ENCODE measurements at regions not wholly inside any gene's neighbourhood (a gene's known extent, or its start where the extent isn't known, plus 50 kb on each side); places are given as distances from the start of the nearest gene placed in this dataset.

- TF ChIP-seq, protein P1, sequence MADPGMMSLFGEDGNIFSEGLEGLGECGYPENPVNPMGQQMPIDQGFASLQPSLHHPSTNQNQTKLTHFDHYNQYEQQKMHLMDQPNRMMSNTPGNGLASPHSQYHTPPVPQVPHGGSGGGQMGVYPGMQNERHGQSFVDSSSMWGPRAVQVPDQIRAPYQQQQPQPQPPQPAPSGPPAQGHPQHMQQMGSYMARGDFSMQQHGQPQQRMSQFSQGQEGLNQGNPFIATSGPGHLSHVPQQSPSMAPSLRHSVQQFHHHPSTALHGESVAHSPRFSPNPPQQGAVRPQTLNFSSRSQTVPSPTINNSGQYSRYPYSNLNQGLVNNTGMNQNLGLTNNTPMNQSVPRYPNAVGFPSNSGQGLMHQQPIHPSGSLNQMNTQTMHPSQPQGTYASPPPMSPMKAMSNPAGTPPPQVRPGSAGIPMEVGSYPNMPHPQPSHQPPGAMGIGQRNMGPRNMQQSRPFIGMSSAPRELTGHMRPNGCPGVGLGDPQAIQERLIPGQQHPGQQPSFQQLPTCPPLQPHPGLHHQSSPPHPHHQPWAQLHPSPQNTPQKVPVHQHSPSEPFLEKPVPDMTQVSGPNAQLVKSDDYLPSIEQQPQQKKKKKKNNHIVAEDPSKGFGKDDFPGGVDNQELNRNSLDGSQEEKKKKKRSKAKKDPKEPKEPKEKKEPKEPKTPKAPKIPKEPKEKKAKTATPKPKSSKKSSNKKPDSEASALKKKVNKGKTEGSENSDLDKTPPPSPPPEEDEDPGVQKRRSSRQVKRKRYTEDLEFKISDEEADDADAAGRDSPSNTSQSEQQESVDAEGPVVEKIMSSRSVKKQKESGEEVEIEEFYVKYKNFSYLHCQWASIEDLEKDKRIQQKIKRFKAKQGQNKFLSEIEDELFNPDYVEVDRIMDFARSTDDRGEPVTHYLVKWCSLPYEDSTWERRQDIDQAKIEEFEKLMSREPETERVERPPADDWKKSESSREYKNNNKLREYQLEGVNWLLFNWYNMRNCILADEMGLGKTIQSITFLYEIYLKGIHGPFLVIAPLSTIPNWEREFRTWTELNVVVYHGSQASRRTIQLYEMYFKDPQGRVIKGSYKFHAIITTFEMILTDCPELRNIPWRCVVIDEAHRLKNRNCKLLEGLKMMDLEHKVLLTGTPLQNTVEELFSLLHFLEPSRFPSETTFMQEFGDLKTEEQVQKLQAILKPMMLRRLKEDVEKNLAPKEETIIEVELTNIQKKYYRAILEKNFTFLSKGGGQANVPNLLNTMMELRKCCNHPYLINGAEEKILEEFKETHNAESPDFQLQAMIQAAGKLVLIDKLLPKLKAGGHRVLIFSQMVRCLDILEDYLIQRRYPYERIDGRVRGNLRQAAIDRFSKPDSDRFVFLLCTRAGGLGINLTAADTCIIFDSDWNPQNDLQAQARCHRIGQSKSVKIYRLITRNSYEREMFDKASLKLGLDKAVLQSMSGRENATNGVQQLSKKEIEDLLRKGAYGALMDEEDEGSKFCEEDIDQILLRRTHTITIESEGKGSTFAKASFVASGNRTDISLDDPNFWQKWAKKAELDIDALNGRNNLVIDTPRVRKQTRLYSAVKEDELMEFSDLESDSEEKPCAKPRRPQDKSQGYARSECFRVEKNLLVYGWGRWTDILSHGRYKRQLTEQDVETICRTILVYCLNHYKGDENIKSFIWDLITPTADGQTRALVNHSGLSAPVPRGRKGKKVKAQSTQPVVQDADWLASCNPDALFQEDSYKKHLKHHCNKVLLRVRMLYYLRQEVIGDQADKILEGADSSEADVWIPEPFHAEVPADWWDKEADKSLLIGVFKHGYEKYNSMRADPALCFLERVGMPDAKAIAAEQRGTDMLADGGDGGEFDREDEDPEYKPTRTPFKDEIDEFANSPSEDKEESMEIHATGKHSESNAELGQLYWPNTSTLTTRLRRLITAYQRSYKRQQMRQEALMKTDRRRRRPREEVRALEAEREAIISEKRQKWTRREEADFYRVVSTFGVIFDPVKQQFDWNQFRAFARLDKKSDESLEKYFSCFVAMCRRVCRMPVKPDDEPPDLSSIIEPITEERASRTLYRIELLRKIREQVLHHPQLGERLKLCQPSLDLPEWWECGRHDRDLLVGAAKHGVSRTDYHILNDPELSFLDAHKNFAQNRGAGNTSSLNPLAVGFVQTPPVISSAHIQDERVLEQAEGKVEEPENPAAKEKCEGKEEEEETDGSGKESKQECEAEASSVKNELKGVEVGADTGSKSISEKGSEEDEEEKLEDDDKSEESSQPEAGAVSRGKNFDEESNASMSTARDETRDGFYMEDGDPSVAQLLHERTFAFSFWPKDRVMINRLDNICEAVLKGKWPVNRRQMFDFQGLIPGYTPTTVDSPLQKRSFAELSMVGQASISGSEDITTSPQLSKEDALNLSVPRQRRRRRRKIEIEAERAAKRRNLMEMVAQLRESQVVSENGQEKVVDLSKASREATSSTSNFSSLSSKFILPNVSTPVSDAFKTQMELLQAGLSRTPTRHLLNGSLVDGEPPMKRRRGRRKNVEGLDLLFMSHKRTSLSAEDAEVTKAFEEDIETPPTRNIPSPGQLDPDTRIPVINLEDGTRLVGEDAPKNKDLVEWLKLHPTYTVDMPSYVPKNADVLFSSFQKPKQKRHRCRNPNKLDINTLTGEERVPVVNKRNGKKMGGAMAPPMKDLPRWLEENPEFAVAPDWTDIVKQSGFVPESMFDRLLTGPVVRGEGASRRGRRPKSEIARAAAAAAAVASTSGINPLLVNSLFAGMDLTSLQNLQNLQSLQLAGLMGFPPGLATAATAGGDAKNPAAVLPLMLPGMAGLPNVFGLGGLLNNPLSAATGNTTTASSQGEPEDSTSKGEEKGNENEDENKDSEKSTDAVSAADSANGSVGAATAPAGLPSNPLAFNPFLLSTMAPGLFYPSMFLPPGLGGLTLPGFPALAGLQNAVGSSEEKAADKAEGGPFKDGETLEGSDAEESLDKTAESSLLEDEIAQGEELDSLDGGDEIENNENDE (IDR thresholded peaks at IDR 0.05; ENCODE audit: insufficient replicate concordance, low read length): no peak
- TF ChIP-seq SRF (IDR thresholded peaks at IDR 0.05; ENCODE audit: low read depth, low read length) (no peak), HDAC2 (IDR thresholded peaks at IDR 0.05; ENCODE audit: borderline replicate concordance in 1 of 2, low read depth in 2 of 2, low read length in 2 of 2) (no peak), PHF8 (conservative IDR thresholded peaks at IDR 0.05; ENCODE audit: low read depth, low read length) (no peak), TAF7 (optimal IDR thresholded peaks at IDR 0.05; ENCODE audit: borderline replicate concordance, low read depth, low read length) (no peak), TEAD4 (IDR thresholded peaks at IDR 0.05; ENCODE audit: low read depth, low read length) (no peak), BACH1 (IDR thresholded peaks at IDR 0.05; ENCODE audit: low read length) (no peak)
Observed at GRCh38 chr1:229897501-229897900, 169.5 kb upstream of the GALNT2 start (continued).
